GM20000 (cell line): ENCODE measurements at regions not wholly inside any gene's neighbourhood (a gene's known extent, or its start where the extent isn't known, plus 50 kb on each side); places are given as distances from the start of the nearest gene placed in this dataset.

Experiments used
- DNase-seq: peaks from one replicate; pipeline ENCODE4 v3.0.0; 2012; ENCODE audit warnings: low spot score
- TF ChIP-seq, protein P1 (sequence below): IDR thresholded peaks from 2 replicates; pipeline ENCODE4 v1.5.1; 2012; ENCODE audit warnings: mild to moderate bottlenecking, control low read depth; ENCODE audit errors: extremely low read depth, missing control alignments

DNA sequence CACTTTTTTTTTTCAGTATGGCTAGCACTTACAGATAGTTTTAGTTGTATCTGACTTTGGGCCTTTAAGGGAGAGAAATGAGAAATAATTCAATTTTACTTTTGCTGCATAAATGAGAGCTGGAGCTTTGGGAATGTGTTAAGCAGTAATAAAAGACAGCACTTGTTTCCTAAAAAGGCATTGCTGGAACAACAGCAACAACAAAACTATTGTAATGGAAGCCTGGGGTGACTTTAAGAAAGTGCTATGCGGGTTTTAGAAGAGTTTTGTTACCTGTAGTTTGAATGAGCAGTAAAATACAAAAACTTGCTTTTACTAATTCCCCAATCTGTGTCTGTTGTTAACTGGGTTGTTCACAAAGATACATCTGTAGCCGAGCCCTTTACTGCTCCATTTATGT lies 774.0 kb upstream of the ARPP21 start:
- no peak for DNase-seq
- TF ChIP-seq, protein P1, sequence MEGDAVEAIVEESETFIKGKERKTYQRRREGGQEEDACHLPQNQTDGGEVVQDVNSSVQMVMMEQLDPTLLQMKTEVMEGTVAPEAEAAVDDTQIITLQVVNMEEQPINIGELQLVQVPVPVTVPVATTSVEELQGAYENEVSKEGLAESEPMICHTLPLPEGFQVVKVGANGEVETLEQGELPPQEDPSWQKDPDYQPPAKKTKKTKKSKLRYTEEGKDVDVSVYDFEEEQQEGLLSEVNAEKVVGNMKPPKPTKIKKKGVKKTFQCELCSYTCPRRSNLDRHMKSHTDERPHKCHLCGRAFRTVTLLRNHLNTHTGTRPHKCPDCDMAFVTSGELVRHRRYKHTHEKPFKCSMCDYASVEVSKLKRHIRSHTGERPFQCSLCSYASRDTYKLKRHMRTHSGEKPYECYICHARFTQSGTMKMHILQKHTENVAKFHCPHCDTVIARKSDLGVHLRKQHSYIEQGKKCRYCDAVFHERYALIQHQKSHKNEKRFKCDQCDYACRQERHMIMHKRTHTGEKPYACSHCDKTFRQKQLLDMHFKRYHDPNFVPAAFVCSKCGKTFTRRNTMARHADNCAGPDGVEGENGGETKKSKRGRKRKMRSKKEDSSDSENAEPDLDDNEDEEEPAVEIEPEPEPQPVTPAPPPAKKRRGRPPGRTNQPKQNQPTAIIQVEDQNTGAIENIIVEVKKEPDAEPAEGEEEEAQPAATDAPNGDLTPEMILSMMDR, result no peak

DNA sequence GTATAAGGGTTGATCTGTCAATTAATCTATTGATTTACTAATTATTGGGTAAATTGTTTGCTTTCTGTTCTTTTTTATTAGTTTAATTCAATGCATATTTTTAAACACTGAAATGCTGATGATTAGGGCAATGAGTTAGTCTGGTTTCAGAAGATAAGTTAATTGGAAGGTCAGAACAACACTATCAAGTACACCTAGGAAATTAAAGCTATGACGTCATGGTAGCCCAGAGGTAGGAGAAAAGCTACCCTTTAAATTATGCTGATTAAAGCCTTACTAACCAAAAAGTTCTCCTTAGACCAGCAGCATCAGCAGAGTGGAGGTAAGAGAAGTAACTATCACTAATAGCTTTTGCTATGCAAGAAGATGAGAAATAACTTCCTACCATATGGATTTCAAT lies 770.4 kb upstream of the ARPP21 start:
- TF ChIP-seq, protein P1, result no peak
- no peak for DNase-seq

GRCh38 chr3:34869696-34870095 lies 769.6 kb upstream of the ARPP21 start:
- TF ChIP-seq, protein P1, result no peak

GRCh38 chr3:34872406-34872805 lies 766.9 kb upstream of the ARPP21 start:
- DNase-seq, result no peak
- TF ChIP-seq, protein P1, result no peak

More at GRCh38 chr3:34869696-34870095, 769.6 kb upstream of the ARPP21 start:
- no peak for DNase-seq

DNA sequence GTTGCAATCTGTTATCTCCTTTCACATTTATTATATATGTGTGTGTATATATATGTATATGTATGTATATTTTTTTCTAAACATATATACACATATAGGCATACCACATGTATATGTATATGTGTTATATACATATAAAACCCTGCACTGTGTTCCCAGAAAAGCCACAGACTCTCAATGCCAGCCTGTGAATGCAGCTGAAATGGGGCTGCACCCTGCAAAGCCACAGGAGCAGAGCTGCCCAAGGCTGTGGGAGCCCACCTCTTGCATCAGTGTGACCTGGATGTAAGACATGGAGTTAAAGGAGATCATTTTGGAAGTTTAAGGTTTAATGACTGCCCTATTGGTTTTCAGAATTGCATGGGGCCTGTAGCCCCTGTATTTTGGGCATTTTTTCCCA lies 762.3 kb upstream of the ARPP21 start:
- TF ChIP-seq, protein P1, result no peak

GRCh38 chr3:34878488-34878887 lies 760.8 kb upstream of the ARPP21 start:
- TF ChIP-seq, protein P1, result no peak
- DNase-seq, result no peak

More for the DNA sequence above, 762.3 kb upstream of the ARPP21 start:
- no peak for DNase-seq

DNA sequence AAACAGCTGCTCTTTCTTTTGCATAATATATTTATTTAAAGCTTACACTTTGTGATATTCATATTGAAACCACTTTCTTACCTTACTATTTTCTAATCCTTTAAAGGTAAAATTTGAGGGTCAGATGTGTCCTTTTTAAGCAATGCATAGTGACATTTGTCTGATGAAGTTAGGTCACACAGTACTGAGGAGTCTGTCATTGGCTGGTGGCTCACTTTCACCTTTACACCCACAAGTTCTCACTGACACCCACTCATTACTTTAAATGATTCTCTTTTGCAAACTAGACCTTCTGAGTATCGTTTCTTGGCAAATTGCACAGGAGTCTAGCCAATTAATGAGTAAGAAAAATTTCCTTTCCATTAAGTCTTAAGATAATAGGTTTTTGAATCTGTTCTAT lies 758.3 kb upstream of the ARPP21 start:
- TF ChIP-seq, protein P1, result no peak
- no peak for DNase-seq
